Fibroblast of villous mesenchyme (primary cell): ENCODE measurements at regions not wholly inside any gene's neighbourhood (a gene's known extent, or its start where the extent isn't known, plus 50 kb on each side); places are given as distances from the start of the nearest gene placed in this dataset.

ENCODE experiments used
- DNase-seq: peaks from one replicate; pipeline ENCODE4 v3.0.0-alpha.2; 2010; ENCODE audit warnings: low read depth
- H3K4me3 ChIP-seq: 2 replicates; pipeline ENCODE4 v1.5.1; 2011; ENCODE audit warnings: low read depth, mild to moderate bottlenecking, low read length
- TF ChIP-seq, protein P1 (sequence below): IDR thresholded peaks from 2 replicates; pipeline ENCODE4 v1.5.1; 2012; ENCODE audit warnings: low read depth, mild to moderate bottlenecking, low read length; ENCODE audit not compliant: insufficient read depth

DNA sequence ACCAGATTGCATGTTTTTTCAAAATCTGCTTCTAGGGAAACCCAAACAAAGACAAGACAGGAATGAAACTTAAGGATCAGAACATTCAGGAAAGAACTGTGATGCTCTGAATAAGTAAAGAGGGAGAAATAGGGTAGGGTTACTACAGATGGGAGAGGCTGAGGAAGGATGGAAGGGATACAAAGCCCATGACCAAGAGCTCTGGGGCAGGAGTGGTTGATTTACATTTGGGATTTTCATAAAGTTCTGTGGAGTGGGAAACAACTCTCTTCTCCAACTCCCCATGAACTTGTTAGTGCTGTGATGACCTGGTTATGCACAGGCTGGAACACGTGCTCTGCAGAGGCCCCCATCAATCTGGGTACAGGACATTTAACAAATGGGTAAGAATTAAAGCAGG is 216.0 kb upstream of the KLF14 start:
- TF ChIP-seq, protein P1, sequence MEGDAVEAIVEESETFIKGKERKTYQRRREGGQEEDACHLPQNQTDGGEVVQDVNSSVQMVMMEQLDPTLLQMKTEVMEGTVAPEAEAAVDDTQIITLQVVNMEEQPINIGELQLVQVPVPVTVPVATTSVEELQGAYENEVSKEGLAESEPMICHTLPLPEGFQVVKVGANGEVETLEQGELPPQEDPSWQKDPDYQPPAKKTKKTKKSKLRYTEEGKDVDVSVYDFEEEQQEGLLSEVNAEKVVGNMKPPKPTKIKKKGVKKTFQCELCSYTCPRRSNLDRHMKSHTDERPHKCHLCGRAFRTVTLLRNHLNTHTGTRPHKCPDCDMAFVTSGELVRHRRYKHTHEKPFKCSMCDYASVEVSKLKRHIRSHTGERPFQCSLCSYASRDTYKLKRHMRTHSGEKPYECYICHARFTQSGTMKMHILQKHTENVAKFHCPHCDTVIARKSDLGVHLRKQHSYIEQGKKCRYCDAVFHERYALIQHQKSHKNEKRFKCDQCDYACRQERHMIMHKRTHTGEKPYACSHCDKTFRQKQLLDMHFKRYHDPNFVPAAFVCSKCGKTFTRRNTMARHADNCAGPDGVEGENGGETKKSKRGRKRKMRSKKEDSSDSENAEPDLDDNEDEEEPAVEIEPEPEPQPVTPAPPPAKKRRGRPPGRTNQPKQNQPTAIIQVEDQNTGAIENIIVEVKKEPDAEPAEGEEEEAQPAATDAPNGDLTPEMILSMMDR, result no peak
- DNase-seq, result no peak

DNA sequence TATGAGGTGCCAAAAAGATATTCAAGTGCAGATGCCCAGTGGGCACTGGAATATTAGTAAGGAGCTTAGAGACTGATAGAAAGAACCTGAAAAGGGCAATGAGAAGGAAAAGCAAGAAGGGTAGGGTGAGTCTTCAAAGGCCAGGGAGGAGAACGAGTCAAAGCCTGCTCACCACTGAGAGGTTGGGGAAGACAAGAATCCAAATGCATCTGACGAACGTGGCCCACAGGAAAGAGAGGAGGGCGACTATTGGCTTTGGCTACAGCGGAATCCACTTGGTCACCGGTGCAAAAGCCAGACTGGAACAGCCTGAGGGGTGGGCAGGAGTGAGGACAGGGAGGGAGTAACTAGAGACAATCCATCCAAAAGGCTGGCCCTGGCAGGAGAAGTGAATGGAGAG is 216.7 kb upstream of the KLF14 start:
- no peak for DNase-seq
- no peak overlapping the region for H3K4me3 ChIP-seq
- TF ChIP-seq, protein P1, result no peak

More for the DNA sequence above, 216.0 kb upstream of the KLF14 start:
- H3K4me3 ChIP-seq, result no peak overlapping the region

DNA sequence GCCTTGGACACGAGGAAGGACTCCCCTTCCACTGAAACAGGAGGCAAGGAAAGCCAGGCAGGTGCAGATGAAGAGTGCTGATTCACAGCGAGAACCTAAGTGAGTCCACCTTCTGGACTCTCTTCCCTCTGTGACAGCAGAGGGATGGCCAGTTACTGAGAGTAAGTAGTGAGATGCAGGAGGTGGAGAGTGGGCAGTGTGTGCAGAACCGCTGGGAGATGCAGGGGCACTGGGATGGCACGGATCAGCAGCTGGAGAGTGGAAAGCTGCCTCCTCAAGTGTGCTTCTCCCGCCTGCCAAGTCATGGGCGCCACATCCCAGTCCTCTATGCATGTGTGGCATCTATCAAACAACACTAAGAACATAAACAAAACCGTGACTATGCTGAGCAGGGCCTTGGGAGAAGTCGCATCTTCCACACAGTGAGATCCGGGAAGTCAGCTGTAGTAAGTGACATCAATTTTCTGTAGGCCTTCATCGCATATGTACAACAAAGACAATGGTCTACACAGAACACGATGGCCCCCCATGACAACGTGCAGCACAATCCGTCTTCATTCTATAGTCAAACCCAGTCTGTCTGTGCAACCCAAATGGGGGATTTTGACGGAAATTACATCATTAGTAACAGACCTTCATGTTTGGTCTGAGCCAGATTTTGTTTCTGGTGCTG is 217.4 kb upstream of the KLF14 start:
- no peak for DNase-seq
- no peak overlapping the region for H3K4me3 ChIP-seq
- TF ChIP-seq, protein P1, result no peak

DNA sequence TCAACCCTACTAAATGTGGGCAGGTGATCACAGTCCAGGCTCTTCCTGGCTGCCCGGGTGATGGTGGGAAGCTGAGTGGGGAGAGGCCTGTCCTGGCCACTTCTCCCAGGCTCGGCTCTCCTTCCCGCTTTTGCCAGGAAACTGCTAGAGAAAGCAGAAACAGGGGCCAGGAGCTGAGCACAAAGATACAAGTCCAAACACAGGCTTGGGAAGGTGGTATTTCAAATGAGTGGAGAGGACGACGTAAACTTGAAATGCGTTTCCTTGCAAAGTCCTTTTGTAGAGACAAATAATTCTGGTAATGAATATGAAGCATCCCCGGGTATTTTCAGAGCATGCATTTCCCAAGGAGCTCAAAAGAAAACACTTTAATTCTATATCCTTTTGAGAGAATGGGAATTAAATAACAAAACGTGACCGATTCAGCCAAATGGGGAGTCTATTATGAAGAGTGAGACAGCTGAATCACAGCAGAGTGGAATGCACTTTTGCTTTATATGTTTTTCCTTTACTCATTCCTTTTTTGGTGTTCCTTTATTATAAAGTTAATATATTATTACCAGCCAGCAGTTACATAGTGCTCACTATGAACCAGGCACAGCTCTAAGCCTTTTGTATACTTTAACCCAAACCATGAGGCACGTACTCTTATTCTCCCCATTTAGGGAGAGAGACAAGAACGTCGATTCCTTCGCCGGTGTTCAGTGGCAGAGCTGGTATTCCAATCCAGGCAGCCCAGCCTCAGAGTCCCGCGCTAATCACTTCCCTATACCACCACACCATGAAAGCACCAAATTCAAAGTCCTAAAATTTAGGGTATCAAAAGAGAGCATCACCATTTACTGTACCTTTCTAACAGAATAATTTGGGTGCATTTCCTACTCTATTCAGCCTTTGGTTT is 218.2 kb upstream of the KLF14 start:
- H3K4me3 ChIP-seq, result no peak overlapping the region
- TF ChIP-seq, protein P1, result no peak
- no peak for DNase-seq

DNA sequence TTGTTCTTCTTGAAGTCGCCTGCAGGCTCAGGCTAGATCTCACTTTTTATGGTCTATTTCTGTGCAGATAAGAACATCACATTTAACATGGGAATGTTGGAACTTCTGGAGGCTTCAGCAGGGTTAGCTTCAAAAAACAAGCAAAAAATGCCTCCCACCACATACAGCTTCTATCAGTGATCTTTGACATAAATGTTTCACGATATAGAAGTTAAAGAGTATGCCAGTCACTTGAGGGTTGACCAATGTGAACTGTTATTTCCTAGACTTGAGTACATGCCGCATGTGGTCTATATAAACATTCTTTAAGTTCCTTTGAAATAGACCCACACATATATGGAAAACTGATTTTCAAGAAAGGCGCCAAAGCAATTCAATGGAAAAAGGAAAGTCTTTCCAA is 219.2 kb upstream of the KLF14 start:
- no peak overlapping the region for H3K4me3 ChIP-seq
- peak; percentile 52 for DNase-seq
- TF ChIP-seq, protein P1, result no peak

DNA sequence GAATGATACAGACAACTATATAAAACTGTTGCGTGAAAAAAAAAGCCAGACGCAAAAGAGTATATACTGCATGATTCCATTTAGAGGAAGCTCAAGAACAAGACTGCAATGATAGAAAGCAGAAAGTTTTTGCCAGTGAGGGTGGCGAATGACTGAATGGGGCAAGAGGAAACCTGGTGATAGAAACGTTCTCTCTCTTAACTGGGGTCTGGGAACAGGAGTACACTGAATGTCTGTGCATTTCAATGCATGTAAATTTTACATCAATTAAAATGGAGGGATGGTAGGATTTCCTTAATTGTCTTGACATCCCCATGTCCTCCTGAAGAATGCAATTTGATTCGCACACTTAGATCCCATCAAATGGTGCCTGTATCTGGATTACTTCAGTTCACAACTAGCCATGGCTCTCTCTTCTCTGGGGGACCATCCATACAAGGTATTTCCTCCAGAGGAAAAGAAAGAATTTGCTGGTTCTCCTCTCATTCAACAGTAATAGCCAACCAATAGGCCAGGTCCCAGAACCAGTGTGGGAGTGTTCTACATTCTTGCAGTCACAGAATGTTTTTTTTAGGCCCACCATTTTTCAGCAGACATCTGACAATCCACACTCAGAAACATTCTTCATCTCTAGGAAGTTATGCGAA is 221.0 kb upstream of the KLF14 start:
- no peak for DNase-seq
- no peak overlapping the region for H3K4me3 ChIP-seq
- TF ChIP-seq, protein P1, result no peak
